ENCODE measurements at regions not wholly inside any gene's neighbourhood (a gene's known extent, or its start where the extent isn't known, plus 50 kb on each side); places are given as distances from the start of the nearest gene placed in this dataset.
"Not testable (repeated sequence)": the region's sequence is repeated elsewhere in the genome, so short reads cannot be mapped to it uniquely, and the experiment has no call there.

DNA sequence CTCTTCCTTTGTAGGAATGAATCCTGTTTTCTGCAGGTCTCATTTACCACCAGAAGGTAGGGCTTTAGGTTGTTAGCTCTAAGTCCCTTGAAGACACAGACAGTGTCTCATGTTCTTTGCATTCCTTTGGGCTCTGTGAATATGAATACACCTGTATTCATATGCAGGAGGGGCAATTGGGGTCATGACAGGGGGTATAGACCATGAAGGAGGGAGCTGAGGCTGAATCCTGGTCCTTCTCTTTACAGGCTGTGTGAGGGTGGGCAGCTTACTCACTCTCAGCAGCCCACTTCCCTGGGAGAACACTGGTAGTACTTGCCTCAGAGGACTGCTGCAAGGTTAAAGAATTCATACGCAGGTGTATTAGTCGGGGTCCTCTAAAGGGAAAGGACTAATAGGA lies 267.2 kb upstream of the MGMT start:
- TF ChIP-seq, protein P1, sequence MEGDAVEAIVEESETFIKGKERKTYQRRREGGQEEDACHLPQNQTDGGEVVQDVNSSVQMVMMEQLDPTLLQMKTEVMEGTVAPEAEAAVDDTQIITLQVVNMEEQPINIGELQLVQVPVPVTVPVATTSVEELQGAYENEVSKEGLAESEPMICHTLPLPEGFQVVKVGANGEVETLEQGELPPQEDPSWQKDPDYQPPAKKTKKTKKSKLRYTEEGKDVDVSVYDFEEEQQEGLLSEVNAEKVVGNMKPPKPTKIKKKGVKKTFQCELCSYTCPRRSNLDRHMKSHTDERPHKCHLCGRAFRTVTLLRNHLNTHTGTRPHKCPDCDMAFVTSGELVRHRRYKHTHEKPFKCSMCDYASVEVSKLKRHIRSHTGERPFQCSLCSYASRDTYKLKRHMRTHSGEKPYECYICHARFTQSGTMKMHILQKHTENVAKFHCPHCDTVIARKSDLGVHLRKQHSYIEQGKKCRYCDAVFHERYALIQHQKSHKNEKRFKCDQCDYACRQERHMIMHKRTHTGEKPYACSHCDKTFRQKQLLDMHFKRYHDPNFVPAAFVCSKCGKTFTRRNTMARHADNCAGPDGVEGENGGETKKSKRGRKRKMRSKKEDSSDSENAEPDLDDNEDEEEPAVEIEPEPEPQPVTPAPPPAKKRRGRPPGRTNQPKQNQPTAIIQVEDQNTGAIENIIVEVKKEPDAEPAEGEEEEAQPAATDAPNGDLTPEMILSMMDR (IDR thresholded peaks at IDR 0.05; ENCODE audit: insufficient read depth, low read length, poor library complexity, severe bottlenecking), result no peak
- no peak overlapping the region for H3K4me3 ChIP-seq (replicated peaks; ENCODE audit: low read depth, low read length)
- no peak for DNase-seq (ENCODE audit: extremely low read depth, insufficient read length)
- H3K27me3 ChIP-seq (replicated peaks; ENCODE audit: control insufficient read depth, insufficient read depth, low read length), result no peaks in the 10 kb centered on the region
- H3K36me3 ChIP-seq (ENCODE audit: control insufficient read depth, insufficient read depth, low read length), result no peaks in the 10 kb centered on the region

DNA sequence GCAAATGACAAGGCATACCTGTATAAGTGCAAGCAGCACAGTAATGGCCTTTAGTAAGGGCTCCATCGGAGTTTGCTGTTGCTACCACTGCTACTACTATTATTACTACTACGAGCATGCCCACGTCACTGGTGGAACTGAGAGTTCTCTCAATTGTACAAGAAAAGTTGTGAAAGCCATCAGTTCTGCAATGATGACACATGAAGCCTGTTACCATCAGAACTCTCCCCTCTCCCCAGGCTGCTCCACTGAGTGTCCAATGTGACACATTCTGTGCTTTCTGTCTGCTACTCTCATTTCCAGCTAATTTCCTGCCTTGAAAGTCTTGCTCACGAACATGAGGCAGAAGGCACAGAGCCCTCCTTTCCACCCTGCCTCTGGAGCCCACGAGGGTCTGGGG lies 263.2 kb upstream of the MGMT start:
- Histone ChIP-seq H3K36me3 (ENCODE audit: control insufficient read depth, insufficient read depth, low read length) (no peaks in the 10 kb centered on the region), H3K27me3 (replicated peaks; ENCODE audit: control insufficient read depth, insufficient read depth, low read length) (no peaks in the 10 kb centered on the region), H3K4me3 (replicated peaks; ENCODE audit: low read depth, low read length) (no peak overlapping the region)
- TF ChIP-seq, protein P1 (IDR thresholded peaks at IDR 0.05; ENCODE audit: insufficient read depth, low read length, poor library complexity, severe bottlenecking), result no peak
- no peak for DNase-seq (ENCODE audit: extremely low read depth, insufficient read length)

DNA sequence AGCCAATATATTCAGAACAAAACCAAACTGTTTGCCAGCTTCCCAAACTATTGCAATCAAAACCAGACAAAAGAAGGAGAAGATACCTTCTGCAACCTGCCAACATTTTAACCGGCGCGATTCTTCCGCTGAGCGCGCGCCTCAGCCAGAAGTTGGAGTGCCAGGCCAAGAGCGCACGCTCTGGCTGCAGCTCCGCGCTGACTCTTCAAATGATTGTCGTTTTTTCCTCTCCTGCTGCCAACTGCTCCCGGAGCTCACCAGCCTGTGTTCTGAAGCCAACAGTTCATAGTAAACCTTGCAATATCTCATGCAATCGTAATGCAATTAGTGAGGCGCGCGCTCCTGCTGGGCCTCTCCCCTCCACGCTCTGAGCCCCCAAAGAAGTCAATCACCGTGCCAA lies 259.7 kb upstream of the MGMT start:
- TF ChIP-seq, protein P1 (IDR thresholded peaks at IDR 0.05; ENCODE audit: insufficient read depth, low read length, poor library complexity, severe bottlenecking), result no peak
- no peak overlapping the region for H3K4me3 ChIP-seq (replicated peaks; ENCODE audit: low read depth, low read length)
- no peak for DNase-seq (ENCODE audit: extremely low read depth, insufficient read length)

GRCh38 chr10:129210876-129211275 lies 256.2 kb upstream of the MGMT start:
- H3K27me3 ChIP-seq (replicated peaks; ENCODE audit: control insufficient read depth, insufficient read depth, low read length), result no peaks in the 10 kb centered on the region

More for the DNA sequence above, 259.7 kb upstream of the MGMT start:
- Histone ChIP-seq H3K36me3 (ENCODE audit: control insufficient read depth, insufficient read depth, low read length) (no peaks in the 10 kb centered on the region), H3K27me3 (replicated peaks; ENCODE audit: control insufficient read depth, insufficient read depth, low read length) (no peaks in the 10 kb centered on the region)

GRCh38 chr10:129213256-129213655 lies 253.8 kb upstream of the MGMT start:
- DNase-seq (ENCODE audit: extremely low read depth, insufficient read length), result no peak
- Histone ChIP-seq H3K4me3 (replicated peaks; ENCODE audit: low read depth, low read length) (no peak overlapping the region), H3K36me3 (ENCODE audit: control insufficient read depth, insufficient read depth, low read length) (no peaks in the 10 kb centered on the region), H3K27me3 (replicated peaks; ENCODE audit: control insufficient read depth, insufficient read depth, low read length) (no peaks in the 10 kb centered on the region)
- TF ChIP-seq, protein P1 (IDR thresholded peaks at IDR 0.05; ENCODE audit: insufficient read depth, low read length, poor library complexity, severe bottlenecking), result no peak

More at GRCh38 chr10:129210876-129211275, 256.2 kb upstream of the MGMT start:
- no peak for DNase-seq (ENCODE audit: extremely low read depth, insufficient read length)
- H3K4me3 ChIP-seq (replicated peaks; ENCODE audit: low read depth, low read length), result no peak overlapping the region
- TF ChIP-seq, protein P1 (IDR thresholded peaks at IDR 0.05; ENCODE audit: insufficient read depth, low read length, poor library complexity, severe bottlenecking), result no peak
- no peaks in the 10 kb centered on the region for H3K36me3 ChIP-seq (ENCODE audit: control insufficient read depth, insufficient read depth, low read length)

DNA sequence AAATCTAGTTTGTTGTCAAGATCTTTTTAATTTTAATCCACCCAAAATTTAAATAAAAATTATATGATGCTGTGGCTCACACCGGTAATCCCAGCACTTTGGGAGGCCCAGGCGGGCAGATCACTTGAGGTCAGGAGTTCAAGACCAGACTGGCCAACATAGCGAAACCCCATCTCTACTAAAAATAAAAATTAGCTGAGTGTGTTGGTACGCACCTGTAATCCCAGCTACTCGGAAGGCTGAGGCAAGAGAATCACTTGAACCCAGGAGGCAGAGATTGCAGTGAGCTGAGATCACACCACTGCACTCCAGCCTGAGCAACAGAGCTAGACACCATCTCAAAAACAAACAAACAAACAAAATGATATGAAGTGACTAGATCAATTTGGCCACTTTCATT lies 253.0 kb upstream of the MGMT start:
- H3K4me3 ChIP-seq (replicated peaks; ENCODE audit: low read depth, low read length); H3K27me3 ChIP-seq (replicated peaks; ENCODE audit: control insufficient read depth, insufficient read depth, low read length); DNase-seq (ENCODE audit: extremely low read depth, insufficient read length); H3K36me3 ChIP-seq (ENCODE audit: control insufficient read depth, insufficient read depth, low read length): not testable (repeated sequence)

All from GM06990 (cell line).